Ovary (tissue), 3 donors: ENCODE measurements at regions not wholly inside any gene's neighbourhood (a gene's known extent, or its start where the extent isn't known, plus 50 kb on each side); places are given as distances from the start of the nearest gene placed in this dataset.

ENCODE experiments used
- EP300 ChIP-seq: sonication (generic); formaldehyde crosslinking; IDR thresholded peaks from one replicate; pipeline ENCODE4 v1.6.1; 2017; ENCODE audit warnings: antibody characterized with exemption
- POLR2A ChIP-seq: fragments of 450-650 bp; IDR thresholded peaks from one replicate; pipeline ENCODE4 v1.6.1; 2017; ENCODE audit warnings: antibody characterized with exemption, mild to moderate bottlenecking, moderate library complexity
- TF ChIP-seq, protein P1 (sequence below), 3 donors: fragments of 450-650 bp in 2 of 3; fragments of 200-600 bp in 1 of 3; IDR thresholded peaks; one replicate each; pipeline versions ENCODE4 v1.5.1 to v1.8.0; 2016 to 2022; ENCODE audit warnings: antibody characterized with exemption in 3 of 3, mild to moderate bottlenecking in 1 of 3
- donor health status: DM: no; HTN: no; CAD: no.

DNA sequence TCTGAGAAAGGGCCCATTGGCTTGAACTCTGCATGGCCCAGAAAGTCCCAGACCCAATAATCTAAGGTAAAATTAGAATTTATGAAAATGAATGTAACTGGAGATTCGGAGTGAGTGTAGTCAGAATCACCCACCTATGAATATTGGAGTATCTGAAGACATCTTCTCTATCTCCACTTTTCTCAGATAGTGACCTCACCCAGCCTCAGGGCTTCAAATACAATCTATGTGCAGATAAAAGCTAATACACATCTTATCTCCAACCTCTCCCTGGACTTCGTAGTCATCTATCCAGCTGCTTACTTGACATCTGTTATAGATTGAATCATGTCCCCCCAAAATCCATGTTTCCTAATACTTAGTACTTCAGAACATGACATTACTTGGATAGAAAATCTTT is 263.2 kb downstream of the RAD51AP2 start:
- TF ChIP-seq POLR2A (no peak), EP300 (no peak)
- TF ChIP-seq, protein P1, sequence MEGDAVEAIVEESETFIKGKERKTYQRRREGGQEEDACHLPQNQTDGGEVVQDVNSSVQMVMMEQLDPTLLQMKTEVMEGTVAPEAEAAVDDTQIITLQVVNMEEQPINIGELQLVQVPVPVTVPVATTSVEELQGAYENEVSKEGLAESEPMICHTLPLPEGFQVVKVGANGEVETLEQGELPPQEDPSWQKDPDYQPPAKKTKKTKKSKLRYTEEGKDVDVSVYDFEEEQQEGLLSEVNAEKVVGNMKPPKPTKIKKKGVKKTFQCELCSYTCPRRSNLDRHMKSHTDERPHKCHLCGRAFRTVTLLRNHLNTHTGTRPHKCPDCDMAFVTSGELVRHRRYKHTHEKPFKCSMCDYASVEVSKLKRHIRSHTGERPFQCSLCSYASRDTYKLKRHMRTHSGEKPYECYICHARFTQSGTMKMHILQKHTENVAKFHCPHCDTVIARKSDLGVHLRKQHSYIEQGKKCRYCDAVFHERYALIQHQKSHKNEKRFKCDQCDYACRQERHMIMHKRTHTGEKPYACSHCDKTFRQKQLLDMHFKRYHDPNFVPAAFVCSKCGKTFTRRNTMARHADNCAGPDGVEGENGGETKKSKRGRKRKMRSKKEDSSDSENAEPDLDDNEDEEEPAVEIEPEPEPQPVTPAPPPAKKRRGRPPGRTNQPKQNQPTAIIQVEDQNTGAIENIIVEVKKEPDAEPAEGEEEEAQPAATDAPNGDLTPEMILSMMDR (IDR thresholded peaks at IDR 0.05): no peak
